PC-9 (cell line): ENCODE measurements at regions not wholly inside any gene's neighbourhood (a gene's known extent, or its start where the extent isn't known, plus 50 kb on each side); places are given as distances from the start of the nearest gene placed in this dataset.

ENCODE experiments used
- BruUV-seq: library from RNA; stranded (reverse); fragments of 400-500 nt; replicated peaks from 2 replicates; lab custom pipeline; 2021; lab: Mats Ljungman, UMichigan
- CTCF ChIA-PET: fragments of 300-600 bp; sonication (Branson Sonifier 250); formaldehyde crosslinking; loops from one replicate; lab custom pipeline; 2022; ENCODE audit warnings: antibody characterized with exemption; lab: Charles Lee
- POLR2A ChIA-PET: fragments of 300-600 bp; sonication (Branson Sonifier 250); formaldehyde crosslinking; loops from one replicate; lab custom pipeline; 2022; ENCODE audit warnings: antibody characterized with exemption; ENCODE audit not compliant: unreplicated experiment; lab: Charles Lee
- DNase-seq, 2 experiments: peaks; one replicate each; pipeline versions ENCODE4 v3.0.0 to v3.0.0-alpha.2; 2015 to 2022; ENCODE audit warnings: mixed read lengths in 1 of 2
- H2AFZ ChIP-seq: fragments of 200-600 bp; sonication (generic); 2 replicates; pipeline ENCODE4 v1.8.1; 2017; ENCODE audit warnings: antibody characterized with exemption
- H3F3A ChIP-seq: fragments of 200-600 bp; sonication (generic); 2 replicates; pipeline ENCODE4 v1.8.1; 2017; ENCODE audit warnings: antibody characterized with exemption, mild to moderate bottlenecking, low read depth; ENCODE audit not compliant: insufficient read depth
- H3K27ac ChIP-seq: fragments of 200-600 bp; sonication (generic); 2 replicates; pipeline ENCODE4 v1.6.1; 2016; ENCODE audit warnings: mixed run types
- H3K27me3 ChIP-seq: fragments of 200-600 bp; sonication (generic); 2 replicates; pipeline ENCODE4 v1.6.1; 2016; ENCODE audit warnings: low read depth, mixed run types; ENCODE audit not compliant: insufficient read depth
- H3K36me3 ChIP-seq: fragments of 200-600 bp; sonication (generic); 2 replicates; pipeline ENCODE4 v1.6.1; 2016; ENCODE audit warnings: low read depth, mixed run types
- H3K4me1 ChIP-seq: fragments of 200-600 bp; sonication (generic); replicated peaks from 2 replicates; pipeline ENCODE4 v1.6.1; 2016; ENCODE audit warnings: mixed run types; ENCODE audit not compliant: insufficient read depth
- H3K4me2 ChIP-seq: fragments of 200-600 bp; sonication (generic); 2 replicates; pipeline ENCODE4 v1.6.1; 2017; ENCODE audit warnings: mixed run types
- H3K4me3 ChIP-seq: fragments of 200-600 bp; sonication (generic); 2 replicates; pipeline ENCODE4 v1.6.1; 2016; ENCODE audit warnings: mixed run types
- H3K79me2 ChIP-seq: fragments of 200-600 bp; sonication (generic); 2 replicates; pipeline ENCODE4 v1.6.1; 2017; ENCODE audit warnings: low read depth, mixed run types
- H3K9me2 ChIP-seq: fragments of 200-600 bp; sonication (generic); 2 replicates; pipeline ENCODE4 v1.8.1; 2017; ENCODE audit warnings: mild to moderate bottlenecking; ENCODE audit not compliant: insufficient read depth
- H3K9me3 ChIP-seq: fragments of 200-600 bp; sonication (generic); 2 replicates; pipeline ENCODE4 v1.8.1; 2016; ENCODE audit warnings: low read depth; ENCODE audit not compliant: insufficient read depth
- H4K20me1 ChIP-seq: fragments of 200-600 bp; sonication (generic); 2 replicates; pipeline ENCODE4 v1.8.1; 2017; ENCODE audit not compliant: insufficient read depth
- EZH2 ChIP-seq: fragments of 200-600 bp; sonication (generic); IDR thresholded peaks from 2 replicates; pipeline ENCODE4 v1.8.0; 2017; ENCODE audit warnings: antibody characterized with exemption, low read depth
- intact Hi-C: fragments of 100-400 bp; cut with micrococcal nuclease; formaldehyde crosslinking; loops from one replicate; pipeline ENCODE4 v1.10.0; 2022; ENCODE audit not compliant: unreplicated experiment
- TF ChIP-seq, protein P1 (sequence below): fragments of 200-600 bp; sonication (generic); conservative IDR thresholded peaks from 2 replicates; pipeline ENCODE4 v1.6.1; 2017; ENCODE audit warnings: mixed run types, antibody characterized with exemption, mild to moderate bottlenecking, moderate library complexity

DNA sequence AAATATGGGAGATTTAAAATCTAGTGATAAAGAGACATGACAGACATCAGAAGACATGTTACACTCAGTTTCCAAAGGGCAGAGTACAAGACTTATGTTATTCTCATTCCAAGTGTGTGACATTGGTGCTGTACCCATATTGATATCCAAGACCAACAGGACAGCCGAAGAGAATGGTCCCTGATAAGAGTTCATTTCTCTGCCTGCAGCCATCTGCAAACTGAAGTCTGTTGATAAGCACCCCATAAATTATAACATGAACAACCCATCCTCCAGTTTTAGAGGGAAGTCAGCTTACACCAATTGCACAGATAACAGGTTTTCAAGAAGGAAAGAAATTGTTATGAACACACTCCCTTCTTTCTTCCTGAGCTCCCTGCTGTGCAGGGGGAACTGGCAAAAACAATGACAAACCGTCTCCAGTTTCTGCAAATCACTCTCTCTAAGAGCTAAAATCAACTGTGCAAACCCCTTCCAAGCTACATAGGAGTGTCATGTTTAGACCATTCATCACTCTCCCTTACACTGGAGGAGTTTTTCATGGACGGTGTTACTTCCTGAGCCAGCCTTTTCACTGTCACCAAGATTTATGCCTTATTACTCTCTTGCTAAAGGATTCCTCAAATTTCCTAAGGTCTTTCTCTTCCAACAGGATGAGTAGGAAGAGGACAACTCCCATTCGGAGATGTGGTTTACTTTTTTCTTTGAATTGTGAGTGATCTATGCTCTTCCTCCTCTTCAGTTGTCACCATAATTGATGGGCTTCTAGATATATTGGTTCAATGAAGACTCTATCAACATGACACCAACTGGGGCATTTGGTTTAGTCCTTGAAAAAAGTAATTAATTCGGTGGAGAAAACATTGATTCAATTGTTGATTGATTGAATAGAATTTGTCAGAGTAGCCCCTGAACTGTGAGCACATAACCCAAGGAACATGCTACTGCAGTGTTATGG lies 80.3 kb upstream of the FAM171A1 start:
- Histone ChIP-seq H3K79me2 (no peaks in the 10 kb centered on the region), H3K4me3 (no peak overlapping the region), H3K36me3 (no peaks in the 10 kb centered on the region), H3K9me2 (no peaks in the 10 kb centered on the region), H3K27me3 (no peaks in the 10 kb centered on the region), H3K4me1 (no peaks in the 10 kb centered on the region), H3K27ac (no peak overlapping the region), H3K9me3 (no peaks in the 10 kb centered on the region), H4K20me1 (no peaks in the 10 kb centered on the region), H3F3A (no peaks in the 10 kb centered on the region), H2AFZ (no peak overlapping the region), H3K4me2 (no peak overlapping the region)
- ChIA-PET CTCF (interaction anchor here (0.6 kb wide), 1 partner anchor 1057 kb away, joined by 3 read pairs; no protein-coding TSS in a partner anchor), POLR2A (no interaction called here)
- no TSS peak for BruUV-seq
- intact Hi-C loops = no loop called here
- TF ChIP-seq EZH2 = no peak
- TF ChIP-seq, protein P1, sequence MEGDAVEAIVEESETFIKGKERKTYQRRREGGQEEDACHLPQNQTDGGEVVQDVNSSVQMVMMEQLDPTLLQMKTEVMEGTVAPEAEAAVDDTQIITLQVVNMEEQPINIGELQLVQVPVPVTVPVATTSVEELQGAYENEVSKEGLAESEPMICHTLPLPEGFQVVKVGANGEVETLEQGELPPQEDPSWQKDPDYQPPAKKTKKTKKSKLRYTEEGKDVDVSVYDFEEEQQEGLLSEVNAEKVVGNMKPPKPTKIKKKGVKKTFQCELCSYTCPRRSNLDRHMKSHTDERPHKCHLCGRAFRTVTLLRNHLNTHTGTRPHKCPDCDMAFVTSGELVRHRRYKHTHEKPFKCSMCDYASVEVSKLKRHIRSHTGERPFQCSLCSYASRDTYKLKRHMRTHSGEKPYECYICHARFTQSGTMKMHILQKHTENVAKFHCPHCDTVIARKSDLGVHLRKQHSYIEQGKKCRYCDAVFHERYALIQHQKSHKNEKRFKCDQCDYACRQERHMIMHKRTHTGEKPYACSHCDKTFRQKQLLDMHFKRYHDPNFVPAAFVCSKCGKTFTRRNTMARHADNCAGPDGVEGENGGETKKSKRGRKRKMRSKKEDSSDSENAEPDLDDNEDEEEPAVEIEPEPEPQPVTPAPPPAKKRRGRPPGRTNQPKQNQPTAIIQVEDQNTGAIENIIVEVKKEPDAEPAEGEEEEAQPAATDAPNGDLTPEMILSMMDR = no peak
- no peak for DNase-seq

DNA sequence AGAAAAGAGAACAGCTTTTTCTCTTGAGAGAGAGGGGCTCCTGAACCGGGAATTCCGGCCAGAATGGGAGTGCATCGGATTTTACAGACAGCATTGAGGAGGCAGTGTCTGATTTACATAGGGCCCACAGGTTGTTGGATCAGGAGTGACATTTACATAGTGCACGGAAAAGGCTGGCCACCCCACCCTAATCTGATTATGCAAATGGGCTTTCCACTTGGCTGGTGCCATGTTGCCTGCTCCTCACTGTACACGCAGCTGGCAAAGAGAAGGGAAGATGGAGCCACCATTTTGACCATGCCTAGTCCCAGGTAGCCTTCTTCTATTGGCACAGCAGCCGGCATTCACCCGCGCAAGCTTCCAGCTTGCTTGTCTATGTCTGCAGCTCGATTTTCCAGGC lies 77.5 kb upstream of the FAM171A1 start:
- no peak for DNase-seq
- intact Hi-C loops = no loop called here
- no peaks in the 10 kb centered on the region for H3K79me2 ChIP-seq
- no peaks in the 10 kb centered on the region for H3K9me3 ChIP-seq
- no peaks in the 10 kb centered on the region for H3K4me1 ChIP-seq
- no peaks in the 10 kb centered on the region for H3K36me3 ChIP-seq
- CTCF ChIA-PET = no interaction called here
- H2AFZ ChIP-seq = no peak overlapping the region
- BruUV-seq = no TSS peak
- H3K27me3 ChIP-seq = 0 out of 2 replicates have a peak, but pooled peaks cover 2% of the 10 kb centered on the region
- no peak overlapping the region for H3K27ac ChIP-seq
- POLR2A ChIA-PET = no interaction called here
- H3K9me2 ChIP-seq = no peaks in the 10 kb centered on the region
- H4K20me1 ChIP-seq = no peaks in the 10 kb centered on the region
- no peaks in the 10 kb centered on the region for H3F3A ChIP-seq
- no peak overlapping the region for H3K4me3 ChIP-seq
- H3K4me2 ChIP-seq = no peak overlapping the region
- no peak for TF ChIP-seq EZH2
- TF ChIP-seq, protein P1 = no peak

DNA sequence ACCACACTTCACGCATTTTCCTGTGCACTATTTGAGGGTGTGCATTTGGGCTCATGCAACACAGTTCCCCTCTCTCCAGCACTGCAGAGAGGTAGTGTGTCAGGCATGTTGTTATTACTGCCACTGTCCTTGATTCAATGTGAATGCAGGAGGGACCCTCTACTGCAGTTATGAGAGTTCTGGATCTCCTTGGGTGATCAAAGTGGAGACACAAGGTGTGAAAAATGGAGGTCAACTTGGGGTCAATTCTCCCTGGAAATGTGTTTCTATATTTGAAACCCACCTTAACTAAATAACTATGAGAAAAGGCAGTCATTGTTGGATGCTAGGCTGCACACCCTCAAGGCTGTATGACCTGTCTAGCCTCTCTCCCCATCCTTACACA lies 73.9 kb upstream of the FAM171A1 start:
- H3K4me2 ChIP-seq = no peak overlapping the region
- TF ChIP-seq, protein P1 = no peak
- TF ChIP-seq EZH2 = no peak
- no peaks in the 10 kb centered on the region for H3K79me2 ChIP-seq
- H3F3A ChIP-seq = no peaks in the 10 kb centered on the region
- H3K36me3 ChIP-seq = no peaks in the 10 kb centered on the region
- H3K4me3 ChIP-seq = no peak overlapping the region
- H3K27me3 ChIP-seq = peaks cover 18% of the 10 kb centered on the region
- ChIA-PET POLR2A (no interaction called here), CTCF (no interaction called here)
- no peaks in the 10 kb centered on the region for H3K9me2 ChIP-seq
- DNase-seq = no peak
- no peak overlapping the region for H2AFZ ChIP-seq
- intact Hi-C loops = no loop called here
- H4K20me1 ChIP-seq = no peaks in the 10 kb centered on the region
- no peaks in the 10 kb centered on the region for H3K9me3 ChIP-seq
- no peak overlapping the region for H3K27ac ChIP-seq
- H3K4me1 ChIP-seq = no peaks in the 10 kb centered on the region
- no TSS peak for BruUV-seq
